SK-N-SH (cell line): ENCODE measurements at regions not wholly inside any gene's neighbourhood (a gene's known extent, or its start where the extent isn't known, plus 50 kb on each side); places are given as distances from the start of the nearest gene placed in this dataset.

Source experiments
- CTCF ChIA-PET: fragments of 300-600, 350-600 bp; formaldehyde crosslinking; extraction: SDS; loops from one replicate; lab custom pipeline; 2021; lab: Yijun Ruan, JAX
- POLR2A ChIA-PET: fragments of 350-600 bp; sonication (Branson Sonifier 250); formaldehyde crosslinking; extraction: SDS; loops from one replicate; lab custom pipeline; 2020; ENCODE audit warnings: antibody characterized with exemption, inconsistent platforms; lab: Yijun Ruan, JAX
- DNase-seq: peaks from one replicate; pipeline ENCODE4 v3.0.0; 2012
- H2AFZ ChIP-seq: fragments of 200-600 bp; sonication (generic); 2 replicates; pipeline ENCODE4 v1.8.1; 2016; ENCODE audit warnings: antibody characterized with exemption, mild to moderate bottlenecking, low read depth
- H3F3A ChIP-seq: fragments of 200-600 bp; sonication (generic); replicated peaks from 2 replicates; pipeline ENCODE3; 2016; ENCODE audit warnings: antibody characterized with exemption, mild to moderate bottlenecking; ENCODE audit not compliant: insufficient read depth
- H3K27ac ChIP-seq, 2 experiments: fragments of 200-500 bp in 1 of 2; fragments of 200-600 bp in 1 of 2; sonication (Bioruptor generic) in 1 of 2; sonication (generic), shearing (Covaris generic) in 1 of 2; 2 replicates each; pipeline versions ENCODE4 v1.5.1 to v1.6.1; 2014 to 2016; ENCODE audit warnings: low read depth in 2 of 2, inconsistent platforms in 1 of 2, low read length in 1 of 2, mild to moderate bottlenecking in 1 of 2, mixed read lengths in 1 of 2
- H3K27me3 ChIP-seq: fragments of 200-600 bp; sonication (generic), shearing (Covaris generic); 2 replicates; pipeline ENCODE4 v1.6.1; 2016; ENCODE audit warnings: mixed run types; ENCODE audit not compliant: insufficient read depth
- H3K36me3 ChIP-seq, 2 experiments: fragments of 200-500 bp in 1 of 2; fragments of 200-600 bp in 1 of 2; sonication (Bioruptor generic) in 1 of 2; sonication (generic) in 1 of 2; replicated peaks in 1 of 2; 2 replicates each; pipeline versions ENCODE3 to v1.5.1; 2014 to 2016; ENCODE audit warnings: low read length in 1 of 2, mild to moderate bottlenecking in 1 of 2; ENCODE audit not compliant: insufficient read depth in 2 of 2, control insufficient read depth in 1 of 2
- H3K4me1 ChIP-seq, 2 experiments: fragments of 200-500 bp in 1 of 2; fragments of 200-600 bp in 1 of 2; sonication (Bioruptor generic) in 1 of 2; sonication (generic), shearing (Covaris generic) in 1 of 2; 2 replicates each; pipeline versions ENCODE4 v1.5.1 to v1.6.1; 2014 to 2016; ENCODE audit warnings: low read depth in 1 of 2, low read length in 1 of 2, mixed run types in 1 of 2; ENCODE audit not compliant: insufficient read depth in 2 of 2, control insufficient read depth in 1 of 2
- H3K4me2 ChIP-seq: fragments of 200-600 bp; sonication (generic), shearing (Covaris generic); 2 replicates; pipeline ENCODE4 v1.6.1; 2017; ENCODE audit warnings: mixed run types
- H3K4me3 ChIP-seq, 2 experiments: fragments of 200-500 bp in 1 of 2; fragments of 200-600 bp in 1 of 2; sonication (Bioruptor generic) in 1 of 2; sonication (generic), shearing (Covaris generic) in 1 of 2; 2 replicates each; pipeline versions ENCODE4 v1.5.1 to v1.8.1; 2014 to 2016; ENCODE audit warnings: low read depth in 2 of 2, inconsistent platforms in 1 of 2, low read length in 1 of 2, mild to moderate bottlenecking in 1 of 2, mixed read lengths in 1 of 2, moderate library complexity in 1 of 2
- H3K79me2 ChIP-seq: fragments of 200-600 bp; sonication (generic); 2 replicates; pipeline ENCODE4 v1.8.1; 2017; ENCODE audit warnings: mild to moderate bottlenecking; ENCODE audit not compliant: insufficient read depth
- H3K9ac ChIP-seq: fragments of 200-600 bp; sonication (generic); 2 replicates; pipeline ENCODE4 v1.6.1; 2017; ENCODE audit warnings: mixed run types
- H3K9me2 ChIP-seq: fragments of 200-600 bp; sonication (generic); 2 replicates; pipeline ENCODE4 v1.6.1; 2017; ENCODE audit warnings: mixed run types
- H3K9me3 ChIP-seq: fragments of 200-600 bp; sonication (generic); 2 replicates; pipeline ENCODE4 v1.6.1; 2017; ENCODE audit warnings: mixed run types, mild to moderate bottlenecking, moderate library complexity
- H4K20me1 ChIP-seq: fragments of 200-600 bp; sonication (generic); 2 replicates; pipeline ENCODE4 v1.6.1; 2017; ENCODE audit warnings: mild to moderate bottlenecking, mixed run types; ENCODE audit not compliant: insufficient read depth
- CTCF ChIP-seq: fragments of 200-600 bp; sonication (generic); IDR thresholded peaks from 2 replicates; pipeline ENCODE4 v1.6.1; 2017; ENCODE audit warnings: antibody characterized with exemption, mild to moderate bottlenecking, moderate library complexity
- ELF1 ChIP-seq: IDR thresholded peaks from 2 replicates; pipeline ENCODE4 v1.4.0; 2012
- EP300 ChIP-seq, 2 experiments: IDR thresholded peaks; 2 replicates each; pipeline versions ENCODE4 v1.4.0 to v1.6.1; 2012; ENCODE audit warnings: borderline replicate concordance in 1 of 2, low read depth in 1 of 2, low read length in 1 of 2
- FOXJ3 ChIP-seq: sonication (generic); formaldehyde crosslinking; IDR thresholded peaks from 2 replicates; pipeline ENCODE4 v1.5.1; 2020; ENCODE audit warnings: mild to moderate bottlenecking, missing genetic modification reagents
- FOXM1 ChIP-seq: IDR thresholded peaks from 2 replicates; pipeline ENCODE4 v1.4.0; 2012; ENCODE audit warnings: low read depth, mild to moderate bottlenecking
- GABPA ChIP-seq: IDR thresholded peaks from 2 replicates; pipeline ENCODE4 v1.4.0; 2012; ENCODE audit warnings: low read depth, mild to moderate bottlenecking
- GATA2 ChIP-seq: sonication (generic); formaldehyde crosslinking; IDR thresholded peaks from 2 replicates; pipeline ENCODE4 v1.5.0; 2020; ENCODE audit warnings: mild to moderate bottlenecking, missing genetic modification reagents
- IRF3 ChIP-seq: fragments of 150-350 bp; IDR thresholded peaks from 2 replicates; pipeline ENCODE4 v1.6.1; 2016; ENCODE audit warnings: mild to moderate bottlenecking, low read depth, low read length
- MEF2A ChIP-seq: IDR thresholded peaks from 2 replicates; pipeline ENCODE4 v1.4.0; 2012; ENCODE audit warnings: low read depth, borderline replicate concordance
- NRF1 ChIP-seq: IDR thresholded peaks from 2 replicates; pipeline ENCODE4 v1.6.1; 2012; ENCODE audit warnings: low read depth, mild to moderate bottlenecking, low read length
- PBX3 ChIP-seq: IDR thresholded peaks from 2 replicates; pipeline ENCODE4; 2012
- RAD21 ChIP-seq: IDR thresholded peaks from 2 replicates; pipeline ENCODE4 v1.6.1; 2012; ENCODE audit warnings: mild to moderate bottlenecking, low read length
- RFX5 ChIP-seq: IDR thresholded peaks from 2 replicates; pipeline ENCODE4 v1.6.1; 2012; ENCODE audit warnings: mild to moderate bottlenecking, improper control_type of control experiment, low read length
- RXRA ChIP-seq: IDR thresholded peaks from 2 replicates; pipeline ENCODE4 v1.4.0; 2012; ENCODE audit warnings: low read depth, mild to moderate bottlenecking, borderline replicate concordance
- SIN3A ChIP-seq: IDR thresholded peaks from 2 replicates; pipeline ENCODE4 v1.6.1; 2012; ENCODE audit warnings: low read depth, mild to moderate bottlenecking, low read length, moderate library complexity, borderline replicate concordance
- SMC3 ChIP-seq: IDR thresholded peaks from 2 replicates; pipeline ENCODE4 v1.6.1; 2012; ENCODE audit warnings: low read depth, low read length, improper control_type of control experiment
- TCF12 ChIP-seq: IDR thresholded peaks from 2 replicates; pipeline ENCODE4 v1.4.0; 2012
- TEAD4 ChIP-seq: IDR thresholded peaks from 2 replicates; pipeline ENCODE4 v1.4.0; 2012; ENCODE audit warnings: mild to moderate bottlenecking, borderline replicate concordance; ENCODE audit not compliant: insufficient read depth
- WGBS: methylation state at CpG from one replicate; pipeline ENCODE4 v1.1.6; 2017; ENCODE audit warnings: low lambda C conversion rate; 5-methylcytosine and 5-hydroxymethylcytosine counted together

GRCh38 chr1:192476802-192477298, 98.7 kb upstream of the RGS1 start:
- no peak overlapping the region for H3K4me2 ChIP-seq
- no peak for TF ChIP-seq RXRA
- no peak for TF ChIP-seq TEAD4
- no peak for TF ChIP-seq GATA2 (CRISPR knock-in tag)
- TF ChIP-seq EP300 (IDR thresholded peaks at IDR 0.05; ENCODE audit: borderline replicate concordance in 1 of 2, low read depth in 1 of 2, low read length in 1 of 2), result no peak
- no peak for TF ChIP-seq PBX3
- TF ChIP-seq GABPA, result no peak
- no peak for TF ChIP-seq MEF2A
- TF ChIP-seq SMC3, result no peak
- TF ChIP-seq ELF1, result no peak
- no peak for DNase-seq
- H3K9me2 ChIP-seq, result no peaks in the 10 kb centered on the region
- H3K36me3 ChIP-seq, result no peaks in the 10 kb centered on the region
- no peaks in the 10 kb centered on the region; the same call in 1 of the 2 replicates for H3K9me3 ChIP-seq
- no peak overlapping the region for H2AFZ ChIP-seq
- H3F3A ChIP-seq, result peaks cover 2% of the 10 kb centered on the region
- WGBS, result 66% methylated on average over 12 of the region's 12 CpGs
- H3K27me3 ChIP-seq, result no peaks in the 10 kb centered on the region
- H3K9ac ChIP-seq, result no peak overlapping the region
- ChIA-PET POLR2A (no interaction called here), CTCF (interaction anchor here (0.8 to 5.1 kb wide), 25 partner anchors 9 to 645 kb away, joined by 3 to 107 read pairs (median 4); partner anchors contain the start of genes CDC73 and GLRX2)
- H4K20me1 ChIP-seq, result no peaks in the 10 kb centered on the region
- peaks cover 0 to 5% of the 10 kb centered on the region in 2 experiments; a peak in 2 of 4 replicates for H3K4me1 ChIP-seq
- H3K27ac ChIP-seq, result no peak overlapping the region; a peak in 1 of 4 replicates
- no peak overlapping the region for H3K4me3 ChIP-seq
- no peaks in the 10 kb centered on the region for H3K79me2 ChIP-seq

GRCh38 chr1:192477630-192478029, 97.9 kb upstream of the RGS1 start:
- Histone ChIP-seq H3K4me2 (no peak overlapping the region), H3K27ac (no peak overlapping the region; a peak in 1 of 4 replicates)

More at GRCh38 chr1:192477630-192478029, 97.9 kb upstream of the RGS1 start:
- WGBS, result 7% methylated on average over 2 of the region's 2 CpGs
- POLR2A ChIA-PET, result no interaction called here
- Histone ChIP-seq H3K9me3 (no peaks in the 10 kb centered on the region; the same call in 1 of the 2 replicates), H3K27me3 (no peaks in the 10 kb centered on the region), H3K79me2 (no peaks in the 10 kb centered on the region), H3K4me1 (peaks cover 0 to 5% of the 10 kb centered on the region in 2 experiments; a peak in 2 of 4 replicates), H3K4me3 (no peak overlapping the region), H4K20me1 (no peaks in the 10 kb centered on the region), H3K36me3 (no peaks in the 10 kb centered on the region), H3K9ac (no peak overlapping the region), H3K9me2 (no peaks in the 10 kb centered on the region), H3F3A (peaks cover 2% of the 10 kb centered on the region), H2AFZ (no peak overlapping the region)
- TF ChIP-seq RXRA (no peak), RFX5 (no peak), SMC3 (peak; percentile 85), GABPA (no peak), PBX3 (no peak), TEAD4 (no peak), FOXM1 (0 out of 2 replicates have a peak, but pooled peaks have one; percentile 28), NRF1 (no peak), MEF2A (no peak), RAD21 (peak; percentile 92), FOXJ3 (CRISPR knock-in tag) (no peak), CTCF (peak; percentile 80), SIN3A (no peak), GATA2 (CRISPR knock-in tag) (no peak), IRF3 (no peak), TCF12 (no peak)
- CTCF ChIA-PET, result interaction anchor here (0.6 to 5.1 kb wide), 36 partner anchors 8 to 645 kb away, joined by 3 to 107 read pairs (median 4); partner anchors contain the start of genes CDC73 and GLRX2
- DNase-seq, result peak; percentile 31
